Fibroblast of skin of left biceps (primary cell): ENCODE measurements at regions not wholly inside any gene's neighbourhood (a gene's known extent, or its start where the extent isn't known, plus 50 kb on each side); places are given as distances from the start of the nearest gene placed in this dataset.
"Not testable (repeated sequence)": the region's sequence is repeated elsewhere in the genome, so short reads cannot be mapped to it uniquely, and the experiment has no call there.

ENCODE experiments used
- DNase-seq, 2 experiments: peaks; one replicate each; pipeline ENCODE4 v3.0.0-alpha.2; 2013; ENCODE audit warnings: low read depth in 2 of 2

DNA sequence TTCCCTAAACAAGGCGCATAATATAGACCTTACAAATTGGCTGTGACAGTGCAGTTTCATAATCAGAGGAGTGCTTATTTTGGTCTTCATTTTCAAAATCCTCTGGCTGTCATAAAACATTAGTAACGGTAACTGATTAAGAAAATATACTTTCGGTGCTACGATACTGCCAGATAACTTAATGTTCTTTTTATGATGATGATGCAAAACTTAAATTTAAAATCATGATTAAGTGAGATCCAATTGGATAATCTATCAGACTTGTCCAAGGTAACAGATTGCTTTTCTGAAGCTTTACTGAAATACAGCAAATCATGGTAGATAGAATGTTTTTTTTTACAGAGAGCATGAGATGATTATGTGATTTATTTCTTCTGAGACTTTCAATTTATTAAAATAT, 364.2 kb upstream of the CNTN3 start:
- no peak for DNase-seq

DNA sequence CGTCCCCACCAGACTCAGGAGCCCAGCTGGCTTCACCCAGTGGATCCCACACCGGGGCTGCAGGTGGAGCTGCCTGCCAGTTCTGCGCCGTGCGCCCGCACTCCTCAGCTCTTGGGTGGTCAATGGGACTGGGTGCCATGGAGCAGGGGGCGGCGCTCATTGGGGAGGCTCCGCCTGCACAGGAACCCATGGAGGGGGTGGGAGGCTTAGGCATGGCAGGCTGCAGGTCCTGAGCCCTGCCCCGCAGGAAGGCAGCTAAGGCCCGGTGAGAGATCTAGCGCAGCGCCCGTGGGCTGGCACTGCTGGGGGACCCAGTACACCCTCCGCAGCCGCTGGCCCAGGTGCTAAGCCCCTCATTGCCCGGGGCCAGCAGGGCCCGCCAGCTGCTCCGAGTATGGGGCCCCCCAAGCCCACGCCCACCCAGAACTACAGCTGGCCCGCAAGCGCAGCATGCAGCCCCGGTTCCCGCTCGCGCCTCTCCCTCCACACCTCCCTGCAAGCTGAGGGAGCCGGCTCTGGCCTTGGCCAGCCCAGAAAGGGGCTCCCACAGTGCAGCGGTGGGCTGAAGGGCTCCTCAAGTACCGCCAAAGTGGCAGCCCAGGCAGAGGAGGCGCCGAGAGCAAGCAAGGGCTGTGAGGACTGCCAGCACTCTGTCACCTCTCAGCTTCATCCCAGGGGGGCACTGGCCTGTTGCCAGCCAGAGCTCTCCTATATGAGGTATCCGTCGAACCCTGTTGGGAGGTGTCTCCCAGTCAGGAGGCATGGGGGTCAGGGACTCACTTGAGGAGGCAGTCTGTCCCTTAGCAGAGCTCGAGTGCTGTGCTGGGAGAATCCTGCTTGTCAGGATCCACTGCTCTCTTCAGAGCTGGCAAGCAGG, 370.8 kb upstream of the CNTN3 start:
- not testable (repeated sequence) for DNase-seq

DNA sequence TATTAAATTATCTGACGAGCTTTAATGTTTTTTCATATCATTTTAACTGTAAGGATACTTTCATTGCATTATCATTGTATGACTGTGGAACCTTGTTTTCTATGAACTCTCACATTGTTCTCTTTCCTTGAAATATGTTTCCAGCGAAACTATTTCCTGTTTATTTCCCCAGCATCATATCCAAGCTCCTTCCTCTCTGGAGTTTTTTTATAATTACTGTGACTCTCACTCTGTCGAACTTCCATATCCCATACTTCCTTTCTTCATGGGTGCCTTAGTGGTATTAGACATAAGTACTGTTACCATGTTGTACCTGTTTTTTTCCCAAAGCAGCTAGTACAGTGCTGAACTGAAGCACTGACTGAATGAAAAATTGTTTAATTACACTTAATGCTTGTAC, 373.6 kb upstream of the CNTN3 start:
- no peak for DNase-seq

DNA sequence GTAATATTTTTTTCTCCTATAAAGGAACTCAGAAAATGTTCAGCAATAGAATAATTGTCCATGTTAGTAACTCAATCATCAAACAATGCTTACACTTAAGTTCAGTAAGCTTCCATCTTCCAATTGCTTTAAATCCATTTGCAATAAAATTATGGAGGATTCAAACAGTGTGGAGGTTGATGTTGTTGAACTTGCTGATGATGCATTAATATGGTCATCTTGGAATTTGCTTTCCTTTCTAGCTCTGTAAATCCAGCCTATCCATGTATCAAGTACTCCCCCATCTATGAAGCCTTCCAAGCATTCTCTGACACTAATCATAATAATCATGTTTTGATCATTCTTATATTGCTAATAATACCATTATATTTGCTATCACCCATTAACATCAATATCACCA, 378.4 kb upstream of the CNTN3 start:
- DNase-seq: no peak

DNA sequence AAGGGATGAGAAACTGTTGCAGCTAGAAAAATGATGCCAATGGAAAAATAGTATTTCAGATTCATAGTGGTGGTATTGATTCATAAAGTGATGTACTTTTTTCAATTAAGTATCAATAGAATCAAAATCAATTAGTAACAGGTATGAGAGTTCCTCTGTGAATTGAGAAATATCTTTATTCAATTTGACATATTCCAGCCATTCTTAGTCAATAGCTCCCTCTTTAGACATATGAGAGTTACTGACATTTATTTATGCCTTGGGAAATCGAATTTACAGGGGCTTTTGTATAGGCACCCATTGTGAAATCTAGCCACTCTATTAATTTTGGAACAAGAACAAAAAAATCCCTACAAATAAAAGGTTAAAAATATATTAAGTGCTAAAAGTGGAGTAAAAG, 386.9 kb upstream of the CNTN3 start:
- no peak for DNase-seq

DNA sequence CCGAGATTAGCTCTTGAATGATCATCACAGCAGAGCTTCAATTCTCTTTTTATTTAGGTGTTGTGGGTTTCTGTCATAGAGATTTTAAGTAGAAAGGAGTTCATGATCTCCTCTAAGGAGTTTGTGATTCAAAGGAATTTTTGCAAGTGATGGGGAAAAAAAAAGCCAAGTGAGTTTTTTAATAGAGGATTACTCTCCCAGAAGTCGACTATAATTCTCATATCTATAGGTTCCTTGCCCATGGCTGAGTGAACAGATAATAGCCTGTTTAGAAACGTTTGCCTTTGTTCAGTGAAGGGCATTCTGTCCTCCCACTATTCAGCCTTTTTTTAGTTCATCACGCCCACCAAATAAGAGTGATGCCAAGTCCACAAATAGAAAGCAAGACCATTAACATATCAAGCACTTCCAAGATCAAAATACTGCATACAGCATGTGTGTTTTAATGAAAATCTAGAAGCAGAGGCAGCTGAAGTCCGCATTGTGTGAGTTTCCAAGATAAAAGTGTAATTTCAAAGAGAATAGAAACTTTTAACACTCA, 398.4 kb upstream of the CNTN3 start:
- DNase-seq: no peak

DNA sequence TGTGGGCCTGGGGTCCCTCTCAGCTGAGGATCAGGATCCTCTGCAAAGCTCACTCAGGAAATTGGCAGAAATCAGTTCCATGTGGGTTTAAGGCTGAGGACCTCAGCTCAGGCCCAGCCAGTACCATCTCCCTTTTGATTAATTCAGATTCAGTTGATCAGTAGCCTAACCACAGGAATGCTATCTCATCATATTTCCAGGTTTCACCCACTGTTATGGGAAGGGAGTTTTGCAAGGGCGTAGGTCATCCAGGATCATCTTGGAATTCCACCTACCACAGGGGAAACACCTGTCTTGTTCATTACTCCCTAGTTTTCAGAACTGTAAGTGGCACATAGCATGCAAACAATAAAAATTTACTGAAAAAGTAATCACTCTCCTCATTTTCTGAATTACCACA, 399.5 kb upstream of the CNTN3 start:
- no peak for DNase-seq

DNA sequence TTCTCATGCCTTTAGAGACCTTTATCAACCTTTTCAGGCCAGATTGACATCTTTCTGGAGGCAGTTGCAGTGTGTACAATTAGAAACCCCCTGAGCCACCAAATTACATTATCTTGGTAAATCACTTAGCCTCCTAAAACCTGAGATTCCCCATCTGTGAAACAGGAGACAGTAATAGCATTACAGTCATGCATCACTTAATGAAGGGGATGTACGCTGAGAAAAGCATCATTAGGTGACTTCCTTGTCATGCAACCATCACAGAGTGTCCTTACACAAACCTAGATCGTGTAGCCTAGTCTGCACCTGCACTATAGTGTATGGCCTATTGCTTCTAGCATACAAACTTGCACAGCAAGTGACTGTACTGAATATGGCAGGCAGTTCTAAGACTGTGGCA, 400.8 kb upstream of the CNTN3 start:
- DNase-seq: no peak

DNA sequence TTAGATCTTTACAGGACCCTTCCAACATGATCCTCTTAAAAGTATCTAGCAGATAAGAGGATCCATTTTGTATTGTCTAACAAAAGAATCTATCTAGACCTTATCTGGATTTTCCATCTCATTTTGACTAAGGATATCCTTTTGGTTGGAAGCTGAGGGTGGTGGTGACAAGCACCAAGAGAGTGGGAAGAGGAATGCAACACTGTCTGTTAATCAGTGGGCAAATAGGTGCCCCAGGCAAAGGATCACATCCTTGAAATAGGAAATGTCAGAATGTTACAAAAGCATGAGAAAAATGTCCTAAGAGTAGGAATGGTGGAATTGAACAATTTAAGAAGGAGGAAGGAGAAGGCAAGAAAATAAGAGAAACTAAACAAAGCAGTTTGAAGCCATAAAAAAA, 420.7 kb upstream of the CNTN3 start:
- DNase-seq: no peak

DNA sequence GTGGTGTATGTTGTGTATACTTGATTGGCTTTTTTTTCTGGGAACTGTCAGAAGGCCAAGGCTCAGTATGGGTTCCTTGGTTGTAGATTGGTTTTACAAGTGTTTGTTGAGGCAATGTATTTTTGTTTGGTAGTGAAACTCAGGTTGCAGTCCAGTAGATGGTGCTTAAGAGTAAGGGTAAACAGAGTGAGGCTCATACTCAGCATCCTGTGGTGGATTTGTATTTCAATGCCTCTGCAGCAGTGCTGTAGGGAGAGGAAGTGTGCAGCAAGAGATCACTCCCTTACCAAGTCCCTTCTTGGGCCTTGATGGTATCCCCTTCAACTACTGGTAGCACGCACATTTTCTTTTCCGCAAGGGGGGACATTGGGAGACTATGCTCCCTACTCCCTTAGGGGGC, 428.5 kb upstream of the CNTN3 start:
- no peak for DNase-seq

DNA sequence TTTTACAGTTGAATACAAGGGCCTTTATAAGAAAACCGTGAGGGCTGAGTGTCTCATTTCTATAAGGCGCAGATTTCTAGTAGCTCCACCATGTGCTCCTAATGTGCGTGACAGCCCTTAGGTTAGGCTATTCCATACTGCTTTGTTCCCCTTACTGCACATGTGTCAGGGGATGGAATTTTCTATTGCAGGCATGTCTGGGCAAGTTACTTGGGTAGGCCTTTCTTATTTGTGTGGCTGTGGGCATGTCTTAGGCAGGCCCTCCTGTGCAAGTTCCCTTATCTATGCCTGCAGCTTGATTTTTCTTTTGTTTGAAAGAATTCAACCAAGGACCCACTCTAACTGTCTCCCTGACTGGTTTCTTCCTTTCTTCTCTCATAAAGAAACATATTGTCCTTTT, 434.2 kb upstream of the CNTN3 start:
- no peak for DNase-seq

DNA sequence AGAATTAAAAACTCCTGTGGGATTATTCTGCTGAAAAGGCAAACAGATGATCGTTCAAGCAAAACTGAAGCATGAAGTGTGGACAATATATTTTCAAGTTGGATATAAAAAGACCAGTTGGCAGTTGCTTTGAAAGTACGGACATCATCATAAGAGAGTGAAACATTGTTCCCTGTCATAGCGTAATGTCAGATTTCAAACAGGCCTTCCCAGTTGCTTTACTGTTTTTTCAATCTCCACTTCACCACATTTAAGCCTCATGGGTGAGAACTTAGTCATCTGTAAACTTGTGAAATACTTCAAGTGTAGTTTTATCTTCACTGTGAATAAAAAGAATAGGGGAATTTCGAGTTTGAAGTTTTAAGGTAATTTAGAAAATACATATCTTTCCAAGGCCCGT, 435.1 kb upstream of the CNTN3 start:
- DNase-seq: no peak

DNA sequence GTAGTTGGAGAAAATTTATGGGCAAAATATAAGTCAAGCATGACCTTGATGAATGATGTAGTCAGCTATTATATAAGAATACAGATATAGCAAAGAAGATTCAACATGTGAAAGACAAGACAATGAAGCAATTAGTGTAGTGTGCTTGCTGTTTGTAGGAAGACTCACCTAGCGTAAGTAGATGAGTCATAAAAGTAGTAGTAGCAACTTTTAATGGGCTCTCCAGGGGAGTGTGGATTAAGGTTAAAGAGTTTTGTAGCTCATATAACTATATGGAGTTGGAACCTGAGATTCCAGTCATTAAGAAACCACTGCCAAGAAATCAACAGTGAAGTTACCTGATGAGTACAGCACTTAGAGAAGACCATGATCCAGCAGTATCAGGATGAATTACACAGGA, 444.7 kb upstream of the CNTN3 start:
- DNase-seq: no peak

DNA sequence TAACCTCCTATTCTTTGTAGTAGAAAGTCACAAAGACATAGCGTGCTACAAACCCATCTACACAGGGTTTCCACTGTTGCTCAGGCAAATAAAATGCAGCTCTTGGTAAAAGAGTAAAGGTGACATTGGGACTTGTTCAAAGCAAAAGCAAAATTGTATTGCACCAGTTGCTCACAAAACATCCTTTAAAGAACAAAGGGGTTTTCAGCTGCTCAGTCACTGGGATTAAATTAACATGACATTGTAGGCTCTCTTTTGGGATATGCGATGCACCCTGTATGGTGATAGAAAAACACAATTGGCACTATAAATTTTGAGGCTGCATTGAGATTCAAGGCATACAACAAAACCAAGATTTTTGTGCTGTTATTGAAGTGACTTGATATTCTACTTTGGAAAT, 447.3 kb upstream of the CNTN3 start:
- no peak for DNase-seq

DNA sequence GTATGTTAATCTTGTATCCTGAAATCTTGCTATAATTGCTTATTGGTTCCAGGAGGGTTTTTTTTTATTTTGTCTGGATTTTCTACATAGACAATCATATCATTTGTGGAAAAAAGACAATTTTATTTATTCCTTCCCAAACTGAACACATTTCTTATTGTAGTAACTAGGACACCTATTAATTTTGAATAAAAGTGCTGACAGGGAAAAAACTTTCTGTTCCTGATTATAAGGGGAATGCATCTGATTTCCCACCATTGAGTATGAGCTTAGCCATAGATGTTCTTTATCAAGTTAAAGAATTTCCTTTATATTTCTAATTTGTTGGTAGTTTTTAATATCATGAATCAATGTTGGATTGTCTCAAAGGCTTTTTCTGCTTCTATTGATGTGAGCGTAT, 460.7 kb upstream of the CNTN3 start:
- DNase-seq: no peak

DNA sequence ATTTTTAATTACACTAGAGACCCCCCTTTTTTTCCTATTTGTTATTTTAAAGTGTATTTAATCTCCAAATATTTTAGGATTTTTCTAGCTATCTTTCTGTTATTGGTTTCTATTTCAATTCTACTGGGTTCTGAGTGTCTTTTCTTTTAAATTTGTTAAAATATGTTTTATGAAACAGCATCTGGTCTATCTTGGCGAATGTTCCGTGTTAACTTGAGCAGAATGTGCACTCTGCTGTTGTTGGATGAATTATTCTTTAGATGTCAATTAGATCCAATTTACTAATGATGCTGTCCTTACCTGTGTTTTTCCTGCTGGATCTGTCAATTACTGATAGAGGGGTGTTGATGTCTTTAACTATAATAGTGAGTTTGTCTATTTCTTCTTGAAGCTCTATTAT, 462.0 kb upstream of the CNTN3 start:
- DNase-seq: no peak

DNA sequence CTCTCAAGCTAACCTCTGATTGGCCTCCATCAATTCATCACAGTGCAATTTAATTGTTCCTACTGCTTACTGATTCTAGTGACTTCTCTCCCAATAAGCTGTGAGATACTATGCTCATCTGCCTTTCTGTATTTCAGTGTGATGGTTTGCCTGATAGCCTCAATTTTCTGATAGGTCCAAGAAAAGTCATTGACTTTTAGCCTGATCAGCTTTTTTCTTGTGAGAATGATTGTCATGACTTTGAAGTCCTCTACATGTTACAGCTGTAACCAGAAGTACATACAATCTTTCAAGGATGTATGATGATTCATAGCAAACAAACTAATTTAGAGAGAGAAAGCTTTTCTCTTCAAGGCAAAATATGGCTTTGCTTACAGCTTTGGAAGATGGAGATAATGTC, 463.8 kb upstream of the CNTN3 start:
- no peak for DNase-seq

DNA sequence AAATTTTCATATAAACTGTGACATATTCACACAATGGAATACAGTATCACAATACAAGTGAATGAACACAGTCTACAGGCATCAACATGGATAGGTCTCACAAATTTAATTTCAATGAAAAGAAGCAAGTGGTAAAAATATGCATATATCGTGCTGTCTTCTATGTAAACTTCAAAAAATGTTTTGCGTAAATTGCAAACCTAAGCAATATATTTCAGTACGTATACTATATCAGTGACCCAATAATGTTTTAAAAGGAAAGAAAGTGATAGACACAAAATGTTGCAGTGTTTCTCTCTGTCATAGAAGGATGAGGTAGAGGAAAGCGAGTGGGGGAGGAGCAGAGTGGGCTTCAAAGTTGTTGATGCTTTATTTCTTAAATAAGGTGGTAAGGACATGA, 468.4 kb upstream of the CNTN3 start:
- DNase-seq: no peak

DNA sequence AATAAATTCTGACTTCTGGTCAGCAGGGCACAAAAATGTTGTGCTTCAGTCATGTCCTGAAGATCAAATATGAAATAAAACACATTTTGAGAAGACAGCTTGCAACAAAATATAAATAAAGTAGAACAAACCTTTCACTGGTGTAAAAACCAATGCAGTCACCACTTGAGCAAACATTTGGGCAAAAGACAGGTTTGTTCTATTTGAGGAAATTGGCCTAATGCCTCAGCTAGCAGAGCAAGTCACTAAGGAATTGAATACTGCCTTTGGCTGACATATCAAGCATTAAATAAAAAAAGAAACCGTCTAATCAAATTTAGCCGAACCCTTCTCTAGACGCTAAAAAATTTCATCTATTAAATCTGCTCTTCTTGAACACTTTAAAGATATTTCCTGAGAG, 475.4 kb upstream of the CNTN3 start:
- DNase-seq: no peak

DNA sequence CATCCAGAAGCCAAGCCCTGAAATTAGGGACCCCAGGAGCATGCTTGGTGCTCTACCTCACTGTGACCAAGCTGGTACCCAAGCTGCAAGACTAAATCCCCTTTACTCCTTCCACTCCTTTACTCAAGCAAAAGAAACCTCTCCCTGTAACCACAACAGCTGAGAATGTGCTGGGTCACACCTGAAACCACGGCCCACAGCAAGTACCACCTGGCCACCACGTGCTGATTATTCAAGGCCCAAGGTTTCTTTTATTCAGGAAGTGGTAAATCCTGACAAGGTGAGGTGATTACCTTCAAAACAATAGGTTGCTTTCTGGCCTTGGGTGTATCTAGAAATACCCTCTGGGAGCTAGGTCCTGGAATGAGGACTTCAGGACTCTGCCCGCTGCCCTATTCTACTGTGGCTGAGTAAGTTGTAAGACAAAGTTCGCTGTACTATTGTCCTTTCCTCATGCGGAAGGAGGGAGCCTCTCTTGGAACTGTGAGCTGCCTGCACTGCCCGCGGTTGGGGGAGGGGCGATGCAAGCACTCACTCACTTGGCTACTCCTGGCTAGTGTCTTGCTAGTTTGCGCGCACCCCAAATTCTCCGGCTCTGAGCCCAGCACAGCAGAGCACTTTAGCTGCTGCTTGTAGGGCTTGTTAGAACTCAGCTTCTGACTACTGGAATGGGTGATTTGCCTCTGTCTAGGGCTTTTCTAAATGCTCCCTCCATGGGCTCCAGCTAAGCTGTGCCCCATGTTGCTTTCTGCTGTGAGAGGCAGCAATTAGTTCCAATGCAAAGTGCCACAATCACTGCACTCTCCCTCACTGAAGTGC, 487.1 kb upstream of the CNTN3 start:
- DNase-seq: no peak

DNA sequence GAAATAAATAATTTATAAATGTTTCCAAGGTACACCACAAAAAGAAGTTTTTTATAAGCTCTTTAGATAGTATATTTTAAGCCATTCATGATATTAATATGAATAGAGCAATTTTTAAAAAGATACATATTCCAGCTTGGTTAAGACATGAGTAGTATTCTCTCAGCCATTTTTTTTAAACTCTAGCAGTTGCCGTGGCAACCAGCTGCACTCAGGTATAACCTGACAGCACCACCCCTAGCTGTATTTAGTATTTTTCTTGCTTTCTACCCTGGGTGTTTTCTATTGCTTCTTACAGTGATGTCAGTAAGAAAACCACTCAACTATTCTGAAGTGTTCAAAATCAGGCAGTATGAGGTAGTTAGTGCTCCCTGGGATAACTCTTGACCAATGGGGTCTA, 496.3 kb upstream of the CNTN3 start:
- DNase-seq: no peak

DNA sequence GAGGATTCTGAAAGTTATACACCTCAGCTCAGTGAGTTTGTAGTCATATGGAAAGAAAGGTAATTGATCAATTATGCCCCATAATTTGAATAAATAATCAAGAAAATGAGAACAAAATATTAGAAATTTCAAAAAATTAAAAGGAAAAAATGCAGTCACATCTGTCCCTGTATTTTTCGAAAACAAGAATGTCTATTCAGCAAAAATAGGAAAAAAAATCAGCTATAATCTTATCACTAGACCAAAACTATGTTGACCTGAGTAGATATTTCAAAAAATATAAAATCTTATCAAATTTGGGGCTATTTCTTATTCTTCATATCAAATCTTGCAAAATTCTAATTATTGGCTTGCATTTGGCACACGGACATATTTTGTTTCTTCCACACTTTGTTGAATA, 501.2 kb upstream of the CNTN3 start:
- DNase-seq: no peak

DNA sequence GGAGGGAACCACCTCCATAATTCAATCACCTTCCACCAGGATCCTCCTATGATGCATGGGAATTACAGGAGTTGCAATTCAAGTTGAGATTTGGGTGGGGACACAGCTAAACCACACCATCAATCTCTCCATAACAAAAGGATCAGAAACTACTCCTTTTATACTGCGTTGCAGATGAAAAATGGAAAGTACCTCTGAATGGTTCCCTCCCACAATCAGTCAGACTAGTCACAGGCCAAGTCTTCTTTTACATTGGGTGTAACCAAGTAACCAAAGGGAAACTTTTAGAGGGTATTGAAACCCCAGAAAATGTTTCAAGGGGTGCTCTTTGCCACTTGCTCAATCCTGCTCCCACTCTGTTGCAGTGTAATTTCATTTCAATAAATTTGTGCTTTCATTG, 504.3 kb upstream of the CNTN3 start:
- no peak for DNase-seq
